ENCODE measurements at regions not wholly inside any gene's neighbourhood (a gene's known extent, or its start where the extent isn't known, plus 50 kb on each side); places are given as distances from the start of the nearest gene placed in this dataset.

DNA sequence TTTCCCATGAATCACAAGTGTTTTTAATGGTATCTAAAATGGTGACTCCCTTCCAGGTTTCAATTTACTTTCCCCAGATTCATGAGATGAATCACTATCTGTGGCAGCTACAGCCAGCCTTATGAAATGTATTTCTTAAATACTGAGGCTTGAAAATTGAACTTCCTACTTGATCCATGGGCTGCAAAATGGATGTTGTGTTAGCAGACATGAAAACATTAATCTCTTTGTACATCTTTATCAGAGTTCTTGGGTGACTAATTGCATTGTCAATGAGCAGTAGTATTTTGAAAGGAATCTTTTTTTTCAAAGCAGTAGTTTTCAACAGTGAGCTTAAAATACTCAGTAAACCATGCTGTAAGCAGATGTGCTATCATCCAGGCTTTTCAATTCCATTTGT is 250.8 kb downstream of the SLC6A15 start:
- TF ChIP-seq POLR2A (IDR thresholded peaks at IDR 0.05; ENCODE audit: control extremely low read depth in 1 of 2, low read depth in 2 of 2, low read length in 2 of 2) (no peak), ZNF274 (IDR thresholded peaks at IDR 0.05; ENCODE audit: borderline replicate concordance, extremely low read depth, low read length) (no peak), EZH2 (IDR thresholded peaks at IDR 0.05; ENCODE audit: low read depth, low read length, severe bottlenecking) (no peak), CBX5 (IDR thresholded peaks at IDR 0.05; ENCODE audit: low read depth, low read length) (no peak), JUND (IDR thresholded peaks at IDR 0.05; ENCODE audit: low read length) (no peak), EP300 (IDR thresholded peaks at IDR 0.05; ENCODE audit: borderline replicate concordance in 1 of 2, low read depth in 2 of 2, low read length in 2 of 2) (no peak), TCF12 (IDR thresholded peaks at IDR 0.05; ENCODE audit: low read depth, low read length) (no peak), TAF1 (IDR thresholded peaks at IDR 0.05; ENCODE audit: low read depth, low read length) (no peak), TEAD4 (IDR thresholded peaks at IDR 0.05; ENCODE audit: low read depth, low read length) (no peak), RAD21 (IDR thresholded peaks at IDR 0.05 in 1 of 2, conservative IDR thresholded peaks at IDR 0.05 in 1 of 2; ENCODE audit: low read depth in 2 of 2, low read length in 2 of 2) (no peak)
- TF ChIP-seq, protein P1, sequence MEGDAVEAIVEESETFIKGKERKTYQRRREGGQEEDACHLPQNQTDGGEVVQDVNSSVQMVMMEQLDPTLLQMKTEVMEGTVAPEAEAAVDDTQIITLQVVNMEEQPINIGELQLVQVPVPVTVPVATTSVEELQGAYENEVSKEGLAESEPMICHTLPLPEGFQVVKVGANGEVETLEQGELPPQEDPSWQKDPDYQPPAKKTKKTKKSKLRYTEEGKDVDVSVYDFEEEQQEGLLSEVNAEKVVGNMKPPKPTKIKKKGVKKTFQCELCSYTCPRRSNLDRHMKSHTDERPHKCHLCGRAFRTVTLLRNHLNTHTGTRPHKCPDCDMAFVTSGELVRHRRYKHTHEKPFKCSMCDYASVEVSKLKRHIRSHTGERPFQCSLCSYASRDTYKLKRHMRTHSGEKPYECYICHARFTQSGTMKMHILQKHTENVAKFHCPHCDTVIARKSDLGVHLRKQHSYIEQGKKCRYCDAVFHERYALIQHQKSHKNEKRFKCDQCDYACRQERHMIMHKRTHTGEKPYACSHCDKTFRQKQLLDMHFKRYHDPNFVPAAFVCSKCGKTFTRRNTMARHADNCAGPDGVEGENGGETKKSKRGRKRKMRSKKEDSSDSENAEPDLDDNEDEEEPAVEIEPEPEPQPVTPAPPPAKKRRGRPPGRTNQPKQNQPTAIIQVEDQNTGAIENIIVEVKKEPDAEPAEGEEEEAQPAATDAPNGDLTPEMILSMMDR (IDR thresholded peaks at IDR 0.05; ENCODE audit: control extremely low read depth in 1 of 3, insufficient read depth in 1 of 3, low read depth in 1 of 3, low read length in 3 of 3) = no peak

Data from H1 (cell line).